Limb (tissue), 2 donors: ENCODE measurements at regions not wholly inside any gene's neighbourhood (a gene's known extent, or its start where the extent isn't known, plus 50 kb on each side); places are given as distances from the start of the nearest gene placed in this dataset.
"Not testable (repeated sequence)": the region's sequence is repeated elsewhere in the genome, so short reads cannot be mapped to it uniquely, and the experiment has no call there.

Source experiments
- DNase-seq, 2 donors: peaks; one replicate each; pipeline ENCODE4 v3.0.0-alpha.2; 2016; ENCODE audit errors: extremely low spot score in 2 of 2

DNA sequence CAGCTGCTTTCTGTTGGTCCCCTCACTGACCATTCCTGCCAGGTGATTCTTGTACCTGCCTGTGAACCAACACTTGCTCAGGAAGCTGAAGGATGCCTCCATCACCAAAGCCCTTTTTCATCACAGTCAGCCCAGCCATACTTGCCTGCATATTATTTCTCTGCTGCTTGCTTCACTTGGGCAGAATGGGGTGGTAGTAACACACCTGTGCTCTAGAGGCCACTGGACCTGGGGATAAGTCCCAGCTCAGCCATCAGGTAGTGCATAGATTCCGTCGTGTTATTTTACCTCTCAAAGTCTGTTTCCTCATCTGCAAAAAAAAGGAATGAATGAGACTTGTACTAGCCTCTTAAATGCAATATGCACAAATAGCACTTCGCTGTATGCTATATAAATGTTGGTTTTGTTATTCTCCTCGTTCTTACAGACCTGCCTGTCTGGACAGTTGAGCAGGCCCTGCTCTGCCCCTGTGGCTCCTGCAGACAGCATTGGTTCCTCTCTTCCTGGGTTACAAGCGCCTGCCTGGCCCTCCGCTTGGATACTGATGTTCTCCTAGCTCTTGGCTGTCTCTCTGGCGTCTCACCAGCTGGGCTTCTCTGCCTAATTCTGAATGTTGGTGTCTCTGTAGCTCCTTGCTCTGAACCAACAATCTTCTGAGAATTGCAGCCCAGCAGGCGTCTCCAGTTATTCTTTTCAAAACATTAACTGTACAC is 151.8 kb downstream of the UNC5CL start:
- DNase-seq, result no peak

DNA sequence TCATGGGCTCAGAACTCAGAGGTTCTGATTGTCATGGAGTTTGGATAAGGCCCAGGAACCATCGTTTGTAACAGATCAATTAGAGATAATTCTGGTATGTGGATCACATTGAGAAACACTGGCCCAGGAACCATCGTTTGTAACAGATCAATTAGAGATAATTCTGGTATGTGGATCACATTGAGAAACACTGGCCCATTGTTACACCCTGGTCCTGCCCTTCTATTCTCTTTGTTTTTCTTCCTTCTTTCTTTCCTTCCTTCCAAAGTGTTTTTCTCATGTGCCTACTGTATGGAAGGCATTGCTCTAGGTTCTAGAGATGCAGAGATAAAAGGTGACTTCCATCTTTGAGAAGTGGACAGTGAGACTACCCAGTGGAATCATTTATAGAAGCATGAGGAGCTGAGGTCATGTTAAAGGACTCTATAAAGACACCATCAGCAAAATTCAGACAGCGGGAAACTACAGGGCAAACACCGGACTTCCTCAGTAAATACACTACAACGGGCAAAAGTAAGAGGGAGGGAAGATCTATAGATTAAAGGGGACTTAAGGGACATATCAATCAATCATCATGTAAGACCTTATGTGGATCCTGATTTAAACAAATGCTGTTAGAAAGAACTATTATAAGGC is 153.8 kb downstream of the UNC5CL start:
- DNase-seq, result no peak

DNA sequence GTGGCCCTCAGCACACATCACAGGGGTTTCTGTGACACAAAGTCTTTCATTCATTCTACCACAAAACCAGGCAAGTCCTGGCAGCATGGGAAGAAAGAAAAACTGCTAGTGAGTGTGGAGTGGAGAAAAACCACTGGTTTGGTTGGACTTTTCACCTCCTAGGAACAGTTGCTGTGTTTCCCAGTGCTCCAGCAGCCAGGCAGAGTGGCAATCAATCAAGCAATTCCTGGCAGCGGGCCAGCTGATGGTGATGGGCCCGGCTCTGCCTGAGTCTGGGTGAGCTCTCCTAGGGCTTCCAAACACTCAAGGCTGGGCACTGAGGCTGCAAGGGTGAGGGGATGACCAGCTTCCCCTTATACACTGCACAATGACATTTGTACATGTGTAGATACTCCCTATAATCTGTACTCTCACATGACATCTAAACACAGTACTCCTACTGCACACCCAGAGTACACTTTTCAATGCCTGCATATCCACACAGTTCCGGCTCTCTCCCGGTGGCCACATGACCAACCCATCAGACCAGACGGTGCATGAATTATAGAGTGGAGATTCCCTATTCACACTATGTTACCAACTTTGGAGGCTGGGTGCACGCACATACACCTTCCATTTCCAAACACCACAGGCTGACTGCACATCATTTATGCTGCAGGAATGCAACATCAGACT is 156.6 kb downstream of the UNC5CL start:
- peak in 1 of 2 donors; percentile 69 for DNase-seq

DNA sequence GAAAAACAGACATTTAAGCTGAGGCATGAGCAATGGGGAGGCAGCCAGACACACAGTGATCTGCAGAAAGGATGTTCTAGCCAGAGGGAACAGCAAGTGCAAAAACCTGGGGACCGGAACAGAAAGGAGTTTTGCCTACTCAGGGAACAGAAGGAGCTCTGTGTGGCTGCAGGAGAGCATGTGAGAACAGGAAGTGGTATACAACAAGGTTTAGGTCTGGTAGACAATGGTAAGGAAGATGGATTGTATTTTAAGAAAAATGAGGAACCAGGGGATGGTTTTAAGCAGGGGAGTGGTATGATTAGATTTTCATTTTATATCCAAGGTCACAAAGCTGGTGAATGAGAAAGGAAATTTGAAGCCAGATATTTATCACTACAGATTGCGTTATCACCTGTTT is 157.5 kb downstream of the UNC5CL start:
- DNase-seq, result no peak

DNA sequence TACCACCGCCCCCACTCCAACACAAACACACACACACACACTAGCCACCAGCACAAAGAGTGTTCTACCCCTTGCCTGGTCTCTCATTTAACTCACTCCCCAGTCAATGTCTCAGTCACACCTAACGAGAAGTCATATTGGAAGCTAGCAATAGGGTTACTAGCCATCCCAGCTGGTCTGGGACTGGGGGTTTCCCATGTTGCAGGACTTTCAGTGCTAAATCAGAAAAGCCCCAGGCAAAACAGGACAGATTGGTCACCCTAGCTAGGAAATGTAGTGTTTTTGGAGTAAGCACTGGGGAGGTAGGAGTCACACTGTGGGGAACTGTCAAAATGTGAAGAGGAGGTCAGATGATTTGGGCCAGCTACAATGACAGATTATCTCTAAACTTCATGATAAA is 158.1 kb downstream of the UNC5CL start:
- DNase-seq, result no peak

DNA sequence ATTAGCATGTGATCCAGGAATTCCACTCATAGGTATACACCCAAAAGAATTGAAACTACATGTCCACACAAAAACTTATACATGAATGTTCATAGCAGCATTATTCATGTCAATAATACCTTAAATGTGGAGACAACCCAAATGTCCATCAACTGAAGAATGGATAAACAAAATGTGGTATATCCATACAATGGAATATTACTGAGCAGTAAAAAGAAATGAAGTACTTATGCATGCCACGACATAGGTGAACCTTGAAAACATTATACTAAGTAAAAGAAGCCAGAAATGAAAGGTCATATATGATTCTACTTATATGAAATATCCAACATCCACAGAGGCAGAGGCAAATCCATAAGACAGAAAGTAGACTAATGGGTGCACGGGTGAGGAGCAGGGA is 159.9 kb downstream of the UNC5CL start:
- no peak for DNase-seq

DNA sequence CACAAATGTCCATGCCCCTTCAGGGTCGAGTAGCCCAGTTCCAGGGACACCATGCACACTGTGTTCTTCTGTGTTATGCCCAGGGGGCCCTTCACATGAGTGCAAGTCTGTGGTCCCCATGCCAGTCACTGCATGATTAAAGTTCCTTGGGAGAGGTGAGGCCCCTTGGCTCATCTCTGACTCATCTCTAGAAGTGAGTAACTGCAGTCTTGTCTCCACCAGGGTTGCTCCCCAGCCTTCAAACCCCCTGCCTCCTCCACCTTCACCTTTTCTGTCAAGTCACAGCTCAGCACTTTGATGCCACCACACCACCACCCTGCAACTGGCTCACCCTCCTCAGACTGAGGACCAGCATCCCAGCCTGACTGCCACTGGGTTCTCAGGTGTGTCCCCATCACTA is 161.7 kb downstream of the UNC5CL start:
- DNase-seq, result no peak

DNA sequence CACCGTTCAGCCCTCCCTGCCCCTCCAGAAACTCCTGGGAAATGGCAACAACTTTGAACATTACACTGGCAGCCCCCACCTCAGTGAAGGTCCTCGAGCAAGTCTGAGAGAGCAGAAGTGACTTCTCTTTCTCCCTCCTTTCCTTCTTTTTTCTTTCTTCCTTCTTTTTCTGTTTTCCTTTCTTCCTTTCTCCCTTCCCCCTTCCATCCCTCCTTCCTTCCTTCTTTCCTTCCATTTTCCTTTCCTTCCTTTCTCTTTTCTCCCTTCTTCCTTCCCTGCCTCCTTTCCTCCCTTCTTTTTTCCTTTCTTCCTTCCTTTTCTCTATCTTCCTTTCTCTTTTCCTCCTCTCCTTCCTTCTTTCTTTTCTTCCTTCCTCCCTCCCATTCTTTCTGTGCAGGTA is 162.7 kb downstream of the UNC5CL start:
- no peak for DNase-seq

DNA sequence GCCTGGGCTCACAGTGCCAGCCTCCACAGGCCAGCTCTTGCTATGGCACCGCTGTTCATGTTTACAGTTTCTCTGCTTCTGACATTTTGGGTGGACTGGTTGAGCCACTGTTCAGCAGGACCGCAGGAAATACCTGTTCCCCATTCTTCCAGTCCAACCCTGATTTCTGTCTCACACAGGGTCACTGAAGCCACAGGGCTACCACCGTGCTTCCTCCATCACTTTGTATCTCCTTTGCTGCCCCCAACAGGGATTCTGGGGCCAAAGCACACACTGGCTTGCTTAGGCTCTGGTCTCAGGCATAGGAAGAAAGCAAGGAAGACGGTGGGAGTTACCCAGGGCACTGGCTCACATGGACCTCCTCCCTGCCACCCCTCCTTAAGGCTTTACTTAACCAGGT is 164.5 kb downstream of the UNC5CL start:
- no peak for DNase-seq

DNA sequence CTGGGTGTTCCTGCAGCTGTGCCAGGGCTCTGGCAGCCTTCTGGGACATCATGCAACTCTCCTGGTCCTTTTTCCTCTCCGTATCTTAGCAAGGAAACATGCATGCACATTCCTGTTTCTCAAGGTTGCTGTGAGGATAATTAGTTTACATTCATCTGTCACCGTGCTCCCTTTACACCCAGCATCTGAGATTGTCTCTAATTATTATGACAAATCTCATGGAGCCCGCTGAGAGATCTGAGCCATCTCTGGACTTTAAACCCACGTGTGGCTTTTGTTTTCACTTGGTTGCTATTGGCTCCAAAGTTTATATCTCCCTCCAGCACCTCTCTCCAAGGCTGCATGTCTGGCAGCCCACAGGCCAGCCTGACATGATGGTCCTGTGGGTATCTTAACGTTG is 167.6 kb downstream of the UNC5CL start:
- DNase-seq, result no peak

DNA sequence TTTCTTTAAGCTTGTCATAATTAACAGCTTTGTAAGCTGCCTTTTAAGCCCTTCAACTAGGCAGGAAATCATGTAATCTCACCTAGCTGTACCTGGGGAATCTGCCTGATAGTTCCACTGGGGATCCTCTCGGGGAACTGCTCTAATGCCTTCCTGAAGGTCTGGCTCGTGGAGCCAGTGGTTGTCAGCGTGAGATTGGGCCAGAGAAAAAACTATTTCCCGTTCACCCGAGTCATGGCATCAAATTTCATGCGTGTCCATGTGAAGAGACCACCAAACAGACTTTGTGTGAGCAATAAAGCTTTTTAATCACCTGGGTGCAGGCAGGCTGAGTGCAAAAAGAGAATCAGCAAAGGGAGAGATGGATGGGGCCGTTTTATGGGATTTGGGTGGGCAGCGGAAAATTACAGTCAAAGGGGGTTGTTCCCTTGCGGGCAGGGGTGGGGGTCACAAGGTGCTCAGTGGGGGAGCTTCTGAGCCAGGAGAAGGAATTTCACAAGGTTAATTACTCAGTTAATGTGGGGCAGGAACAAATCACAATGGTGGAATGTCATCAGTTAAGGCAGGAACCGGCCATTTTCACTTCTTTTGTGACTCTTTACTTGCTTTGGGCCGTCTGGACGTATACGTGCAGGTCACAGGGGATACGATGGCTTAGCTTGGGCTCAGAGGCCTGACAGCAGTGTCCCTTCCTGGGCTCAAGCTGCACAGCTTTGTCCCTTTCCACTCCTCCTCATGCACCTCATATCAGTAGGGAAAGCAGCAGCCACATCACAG is 170.7 kb downstream of the UNC5CL start:
- DNase-seq, result not testable (repeated sequence)

DNA sequence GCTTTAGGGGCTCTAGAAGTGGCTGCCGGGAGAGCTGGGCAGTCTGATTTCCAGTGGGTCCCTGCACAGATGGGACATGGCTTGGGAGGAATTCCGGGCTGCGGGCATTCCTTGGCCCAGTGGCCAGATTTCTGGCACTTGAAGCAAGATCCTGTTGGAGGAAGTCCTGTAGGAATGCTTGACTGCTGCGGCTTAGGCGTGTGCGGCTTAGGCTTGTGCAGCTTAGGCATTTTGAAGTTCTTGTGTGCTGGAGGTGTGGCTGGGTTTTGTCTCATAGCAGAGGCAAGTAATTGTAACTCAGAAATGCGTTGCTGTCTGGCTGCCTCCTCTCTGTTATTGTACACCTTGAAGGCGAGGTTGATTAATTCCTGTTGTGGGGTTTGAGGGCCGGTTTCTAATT is 171.5 kb downstream of the UNC5CL start:
- DNase-seq, result not testable (repeated sequence)

DNA sequence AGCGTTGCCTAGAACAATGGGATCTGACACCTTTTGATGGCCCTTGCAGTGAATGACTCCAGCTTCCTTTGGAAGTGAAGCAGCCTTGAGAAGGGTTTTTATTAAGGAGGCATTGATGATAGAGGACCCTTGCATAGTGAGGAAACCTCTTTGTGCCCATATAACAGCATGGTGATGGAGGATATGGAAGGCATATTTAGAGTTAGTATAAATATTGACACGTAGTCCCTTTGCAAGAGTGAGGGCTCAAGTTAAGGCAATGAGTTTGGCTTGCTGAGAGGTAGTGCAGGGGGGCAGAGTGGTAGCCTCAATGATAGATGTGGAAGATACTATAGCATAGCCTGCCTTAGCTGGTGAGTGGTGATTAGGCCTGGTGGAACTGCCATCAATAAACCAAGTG is 173.8 kb downstream of the UNC5CL start:
- DNase-seq, result not testable (repeated sequence)

DNA sequence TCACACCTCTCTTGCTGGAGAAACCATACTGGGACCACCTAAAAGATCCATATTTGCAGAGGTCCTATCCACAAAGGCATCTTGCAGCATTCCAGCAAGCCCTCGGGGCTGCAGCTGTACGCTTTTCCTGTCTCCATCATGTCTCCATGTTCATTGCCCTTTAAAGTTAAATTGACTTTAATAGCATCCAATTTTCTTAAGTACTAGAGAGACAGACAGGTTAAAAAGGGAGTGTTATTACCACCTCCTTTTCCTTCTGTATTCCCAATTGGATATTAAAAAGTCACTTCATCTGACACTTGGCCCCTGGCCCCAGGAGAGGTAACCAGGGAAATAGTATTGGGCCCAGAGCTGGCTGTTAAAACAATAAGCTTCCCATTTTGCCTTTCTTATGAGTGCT is 178.6 kb downstream of the UNC5CL start:
- DNase-seq, result no peak

DNA sequence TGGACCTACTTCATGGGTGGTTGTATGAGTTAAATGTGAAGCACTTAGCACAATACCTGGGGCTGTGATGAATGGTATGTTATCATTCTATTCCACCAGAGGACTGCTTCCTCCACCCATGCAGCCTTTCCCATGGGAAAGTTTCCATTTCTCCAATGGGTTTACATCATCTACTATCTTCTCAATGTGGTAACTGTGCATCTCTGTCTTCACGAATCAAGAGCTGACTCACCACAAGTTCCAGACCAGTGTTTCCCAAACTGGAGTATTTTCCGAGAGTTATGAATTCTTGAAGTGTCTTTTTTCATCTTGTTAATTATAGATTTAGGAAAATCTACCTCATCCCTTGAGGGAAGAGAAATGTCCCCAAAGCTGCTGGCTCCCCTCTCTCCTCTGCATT is 182.8 kb downstream of the UNC5CL start:
- DNase-seq, result no peak

DNA sequence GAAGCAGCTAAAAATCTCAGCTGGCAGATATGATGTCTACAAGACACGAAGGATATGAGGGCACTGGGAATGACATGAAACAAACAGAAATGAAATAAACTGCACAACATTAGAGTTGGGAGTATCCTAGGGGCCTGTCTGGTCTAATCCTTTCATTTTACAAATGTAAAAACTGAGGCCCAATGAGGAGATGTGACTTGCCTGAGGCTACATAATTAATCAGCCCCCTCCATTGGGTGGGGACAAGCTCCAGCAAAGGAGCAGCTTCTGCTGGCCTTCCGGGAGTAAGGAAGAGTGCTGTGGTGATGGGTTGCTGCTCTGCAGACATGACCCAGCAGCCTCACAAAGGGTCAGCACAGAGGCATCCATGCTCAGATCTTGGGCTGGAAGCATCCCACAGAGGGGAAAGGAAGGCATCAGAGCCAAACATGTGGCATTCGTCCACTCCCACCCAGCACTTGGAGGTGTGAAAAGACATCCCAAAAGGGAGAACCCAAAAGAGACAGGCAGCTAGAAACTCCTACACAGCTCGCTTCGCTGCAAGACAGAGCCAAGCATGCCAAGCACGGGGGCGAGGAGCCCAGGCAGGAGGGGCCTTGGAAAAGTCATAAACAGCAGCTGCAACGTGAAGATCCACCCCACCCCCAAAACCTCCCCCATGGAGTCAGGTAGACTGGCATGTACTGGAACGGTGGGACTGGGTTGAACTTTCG is 183.7 kb downstream of the UNC5CL start:
- DNase-seq, result no peak

DNA sequence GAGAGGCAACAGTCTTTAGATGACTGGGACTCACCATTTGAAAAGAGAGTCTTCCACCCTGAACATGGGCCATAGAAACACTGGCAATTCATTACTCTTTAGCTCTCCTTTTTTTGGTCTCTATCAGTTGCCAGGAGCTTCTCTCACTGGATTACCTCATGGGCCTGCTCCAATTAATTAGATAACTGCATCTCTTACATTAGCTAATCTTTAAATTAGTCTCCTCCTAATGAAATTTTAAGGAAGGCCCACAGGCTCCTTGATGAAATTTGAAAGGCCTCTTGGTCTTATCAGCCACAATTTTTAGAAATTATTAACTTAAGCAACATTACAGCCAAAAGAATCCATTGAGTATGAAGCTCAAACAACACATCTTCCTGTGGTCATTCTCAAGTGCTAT is 184.4 kb downstream of the UNC5CL start:
- DNase-seq, result no peak

DNA sequence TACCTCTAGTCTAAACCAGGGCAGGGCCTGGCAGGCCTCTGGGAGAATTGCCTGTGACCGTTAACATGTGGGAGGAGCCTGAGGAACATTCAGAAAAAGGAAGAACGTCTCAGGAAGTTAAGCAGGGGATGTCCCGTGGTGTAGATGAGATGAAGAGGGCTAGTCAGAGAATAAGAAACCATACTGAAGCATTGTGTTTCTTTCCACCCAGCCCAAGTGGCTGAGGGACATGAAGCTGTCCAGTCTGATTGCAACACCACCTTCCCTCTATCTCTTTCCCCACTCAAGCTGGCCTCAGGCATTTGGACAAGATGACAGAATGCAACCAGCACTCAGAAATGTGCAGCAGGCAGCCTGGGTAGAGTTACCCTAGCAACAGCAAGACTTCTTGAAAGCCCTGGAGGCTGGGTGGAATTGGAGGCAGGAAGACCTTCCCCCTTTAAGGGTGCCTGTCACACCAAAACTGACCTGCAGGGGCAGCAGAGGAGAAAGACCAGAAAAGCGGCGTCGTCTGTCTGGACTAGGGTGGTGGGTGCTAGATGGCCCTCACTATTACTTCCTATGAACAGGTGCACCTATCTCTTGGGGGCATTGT is 186.1 kb downstream of the UNC5CL start:
- DNase-seq, result no peak

DNA sequence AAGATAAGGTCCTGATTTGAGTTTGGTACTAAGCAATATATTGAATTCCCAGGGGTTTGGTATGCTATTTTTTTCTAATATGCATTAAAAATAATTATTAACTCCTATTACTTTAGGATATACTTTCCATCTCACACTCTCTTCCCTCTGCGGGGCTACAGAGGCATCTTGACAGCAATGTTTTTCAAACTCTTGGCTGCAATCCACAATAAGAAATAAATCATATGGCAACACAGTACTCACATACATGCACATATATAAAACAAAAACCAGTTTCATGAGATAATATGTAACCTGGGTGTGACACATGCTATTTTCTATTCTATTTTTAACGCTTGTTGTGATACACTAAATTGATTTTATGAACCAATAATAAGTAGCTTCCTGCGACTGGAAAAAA is 189.5 kb downstream of the UNC5CL start:
- no peak for DNase-seq

DNA sequence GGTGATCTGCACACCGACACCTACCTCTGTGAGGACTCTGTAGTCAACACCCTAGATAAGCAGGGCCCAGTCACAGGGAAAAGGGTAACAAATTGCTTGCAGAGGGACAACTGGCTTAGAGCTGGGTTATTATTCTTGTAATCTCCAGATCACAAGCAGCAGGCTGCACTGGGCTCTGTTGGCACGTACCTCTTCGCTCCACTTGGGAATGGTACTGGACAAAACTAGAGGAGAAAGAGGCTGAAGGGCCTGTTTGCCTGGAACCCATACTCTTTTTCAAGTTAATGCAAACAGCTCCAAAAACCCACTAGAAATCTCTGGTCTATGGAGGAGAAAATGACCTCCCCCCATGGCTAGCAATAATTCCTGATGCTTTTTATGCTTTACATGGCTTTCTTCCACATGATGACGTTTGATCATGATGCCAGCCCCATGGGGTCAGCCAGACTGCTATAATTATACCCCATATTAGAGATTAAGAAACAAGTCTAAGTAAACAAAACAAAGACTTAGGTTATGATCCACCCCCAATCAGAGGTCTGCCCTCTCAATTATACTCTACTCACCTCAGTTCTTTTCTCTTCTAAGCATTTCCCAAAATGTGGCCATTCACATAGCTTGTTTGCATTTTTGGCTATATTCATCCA is 190.0 kb downstream of the UNC5CL start:
- DNase-seq, result no peak

DNA sequence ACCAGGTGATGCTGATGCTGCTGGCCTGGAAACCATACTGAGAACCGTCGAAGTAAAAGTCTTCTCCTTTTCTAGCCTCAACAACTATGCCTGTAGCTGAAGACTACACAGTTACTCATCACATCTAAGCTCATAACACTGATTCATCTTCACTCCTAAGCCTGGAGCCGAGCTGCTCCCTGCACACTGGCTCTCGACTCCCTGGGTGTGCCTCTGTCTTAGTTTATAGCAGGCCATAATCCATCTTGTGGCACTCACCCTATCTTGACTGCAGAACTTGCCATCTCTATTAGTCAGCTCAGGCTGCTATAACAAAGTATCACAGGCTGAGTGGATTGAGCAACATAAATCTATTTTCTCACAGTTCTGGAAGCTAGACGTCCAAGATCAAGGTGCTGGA is 191.0 kb downstream of the UNC5CL start:
- no peak for DNase-seq
